SW480 (cell line): ENCODE measurements at regions not wholly inside any gene's neighbourhood (a gene's known extent, or its start where the extent isn't known, plus 50 kb on each side); places are given as distances from the start of the nearest gene placed in this dataset.
A peak's percentile ranks its signal among the peaks of the same experiment; 100 is the strongest.

Experiments
- DNase-seq: peaks from one replicate; pipeline ENCODE4 v3.0.0-alpha.2; 2016; ENCODE audit warnings: low spot score

GRCh38 chr2:121096611-121097010 is 188.4 kb downstream of the TFCP2L1 start:
- DNase-seq, result no peak

GRCh38 chr2:121098556-121098955 is 186.4 kb downstream of the TFCP2L1 start:
- DNase-seq, result no peak

GRCh38 chr2:121099329-121100290 is 185.4 kb downstream of the TFCP2L1 start:
- peak; percentile 28 for DNase-seq

- no peak for DNase-seq
Observed at GRCh38 chr2:121101093-121101715, 183.8 kb downstream of the TFCP2L1 start.

GRCh38 chr2:121102941-121103340 is 182.1 kb downstream of the TFCP2L1 start:
- DNase-seq, result no peak

- DNase-seq, result no peak
Observed at GRCh38 chr2:121103960-121104359, 181.0 kb downstream of the TFCP2L1 start.

- no peak for DNase-seq
Observed at GRCh38 chr2:121104721-121105141, 180.3 kb downstream of the TFCP2L1 start.

GRCh38 chr2:121110924-121111323 is 174.1 kb downstream of the TFCP2L1 start:
- no peak for DNase-seq

- no peak for DNase-seq
Observed at GRCh38 chr2:121118951-121119350, 166.1 kb downstream of the TFCP2L1 start.

- DNase-seq, result no peak
Observed at GRCh38 chr2:121120411-121120810, 164.6 kb downstream of the TFCP2L1 start.

- DNase-seq, result no peak
Observed at GRCh38 chr2:121120991-121121390, 164.0 kb downstream of the TFCP2L1 start.

- DNase-seq, result no peak
Observed at GRCh38 chr2:121121661-121122060, 163.3 kb downstream of the TFCP2L1 start.

GRCh38 chr2:121123268-121123667 is 161.7 kb downstream of the TFCP2L1 start:
- no peak for DNase-seq

GRCh38 chr2:121124330-121124729 is 160.7 kb downstream of the TFCP2L1 start:
- no peak for DNase-seq

GRCh38 chr2:121125350-121125749 is 159.7 kb downstream of the TFCP2L1 start:
- DNase-seq, result no peak

- peak; percentile 73 for DNase-seq
Observed at GRCh38 chr2:121128741-121129659, 156.0 kb downstream of the TFCP2L1 start.

- no peak for DNase-seq
Observed at GRCh38 chr2:121129692-121130091, 155.3 kb downstream of the TFCP2L1 start.

GRCh38 chr2:121130301-121130850 is 154.6 kb downstream of the TFCP2L1 start:
- DNase-seq, result no peak

GRCh38 chr2:121131375-121131774 is 153.6 kb downstream of the TFCP2L1 start:
- DNase-seq, result no peak

GRCh38 chr2:121132054-121132761 is 152.8 kb downstream of the TFCP2L1 start:
- no peak for DNase-seq

- no peak for DNase-seq
Observed at GRCh38 chr2:121132762-121133107, 152.3 kb downstream of the TFCP2L1 start.
